H1 (cell line): ENCODE measurements at regions not wholly inside any gene's neighbourhood (a gene's known extent, or its start where the extent isn't known, plus 50 kb on each side); places are given as distances from the start of the nearest gene placed in this dataset.

Source experiments
- CTCF ChIA-PET: fragments of 300-600 bp; sonication (Branson Sonifier 250); formaldehyde crosslinking; loops from one replicate; lab custom pipeline; 2021; ENCODE audit not compliant: partially characterized antibody; lab: Charles Lee
- POLR2A ChIA-PET: fragments of 300-600 bp; sonication (Branson Sonifier 250); formaldehyde crosslinking; loops from one replicate; lab custom pipeline; 2021; ENCODE audit warnings: inconsistent platforms; ENCODE audit not compliant: partially characterized antibody; lab: Charles Lee
- DNase-seq, 2 experiments: peaks; one replicate each; pipeline versions ENCODE4 v3.0.0 to v3.0.0-alpha.2; 2010 to 2022; ENCODE audit warnings: low spot score in 2 of 2, low read depth in 1 of 2, mixed read lengths in 1 of 2
- FAIRE-seq: peaks from 2 replicates; lab custom pipeline; 2011; peaks lifted over from hg19 to GRCh38; lab: Jason Lieb, UNC
- H2AFZ ChIP-seq: 2 replicates; pipeline ENCODE4 v1.8.1; 2012; ENCODE audit warnings: low read length, inconsistent platforms
- H2AK5ac ChIP-seq: 2 replicates; pipeline ENCODE4 v1.6.1; 2013; ENCODE audit warnings: low read depth, low read length
- H2BK120ac ChIP-seq: replicated peaks from 2 replicates; pipeline ENCODE3; 2013; ENCODE audit warnings: low read depth, low read length, inconsistent platforms
- H2BK12ac ChIP-seq: 2 replicates; pipeline ENCODE4 v1.6.1; 2013; ENCODE audit warnings: low read depth, low read length
- H2BK15ac ChIP-seq: 2 replicates; pipeline ENCODE4 v1.6.1; 2013; ENCODE audit warnings: low read length
- H2BK20ac ChIP-seq: 2 replicates; pipeline ENCODE4 v1.6.1; 2013; ENCODE audit warnings: low read length
- H2BK5ac ChIP-seq: 2 replicates; pipeline ENCODE4 v1.6.1; 2013; ENCODE audit warnings: low read depth, low read length
- H3K14ac ChIP-seq: 2 replicates; pipeline ENCODE4 v1.6.1; 2013; ENCODE audit warnings: inconsistent platforms; ENCODE audit not compliant: insufficient read length
- H3K18ac ChIP-seq: 2 replicates; pipeline ENCODE4 v1.6.1; 2013; ENCODE audit warnings: low read length; ENCODE audit errors: extremely low read depth
- H3K23ac ChIP-seq: 2 replicates; pipeline ENCODE4 v1.6.1; 2013; ENCODE audit warnings: inconsistent platforms; ENCODE audit not compliant: insufficient read length
- H3K23me2 ChIP-seq: 2 replicates; pipeline ENCODE4 v1.6.1; 2013; ENCODE audit warnings: low read depth, low read length
- H3K27ac ChIP-seq: 2 replicates; pipeline ENCODE4 v1.6.1; 2011; ENCODE audit warnings: low read depth, low read length, inconsistent platforms
- H3K27me3 ChIP-seq, 4 experiments: replicated peaks in 1 of 4; 1 replicate in 1 of 4; 2 replicates in 3 of 4; pipeline versions ENCODE4 v1.6.1 to v1.8.1; 2011 to 2013; ENCODE audit warnings: low read length in 3 of 4, mild to moderate bottlenecking in 3 of 4, inconsistent platforms in 2 of 4, mixed read lengths in 2 of 4, moderate library complexity in 1 of 4; ENCODE audit not compliant: control insufficient read depth in 3 of 4, insufficient read depth in 3 of 4; ENCODE audit errors: extremely low read depth in 1 of 4
- H3K36me3 ChIP-seq, 4 experiments: 2 replicates each; pipeline versions ENCODE4 v1.6.1 to v1.8.1; 2011 to 2013; ENCODE audit warnings: mild to moderate bottlenecking in 4 of 4, low read length in 3 of 4, moderate library complexity in 2 of 4, control low read depth in 1 of 4, inconsistent platforms in 1 of 4; ENCODE audit not compliant: insufficient read depth in 4 of 4, control insufficient read depth in 2 of 4
- H3K4ac ChIP-seq: replicated peaks from 2 replicates; pipeline ENCODE3; 2013; ENCODE audit warnings: low read length, low read depth, mixed read lengths, inconsistent platforms; ENCODE audit not compliant: insufficient read length
- H3K4me1 ChIP-seq, 4 experiments: replicated peaks in 1 of 4; 1 replicate in 1 of 4; 2 replicates in 3 of 4; pipeline versions ENCODE4 v1.6.1 to v1.8.1; 2011 to 2013; ENCODE audit warnings: low read length in 3 of 4, inconsistent platforms in 2 of 4, mixed read lengths in 1 of 4; ENCODE audit not compliant: insufficient read depth in 4 of 4, control insufficient read depth in 3 of 4
- H3K4me2 ChIP-seq, 2 experiments: 2 replicates each; pipeline versions ENCODE4 v1.6.1 to v1.8.1; 2011 to 2013; ENCODE audit warnings: low read depth in 2 of 2, low read length in 2 of 2, control low read depth in 1 of 2, inconsistent platforms in 1 of 2, mild to moderate bottlenecking in 1 of 2; ENCODE audit not compliant: insufficient read depth in 1 of 2
- H3K4me3 ChIP-seq, 4 experiments: fragments of 200-600, 300-600 bp in 1 of 4; sonication (generic), shearing (Covaris generic), sonication (Bioruptor Twin) in 1 of 4; 2 replicates each; pipeline versions ENCODE4 v1.5.1 to v1.8.1; 2011 to 2016; ENCODE audit warnings: low read length in 4 of 4, low read depth in 3 of 4, control low read depth in 2 of 4, inconsistent platforms in 2 of 4, mild to moderate bottlenecking in 2 of 4, mixed read lengths in 1 of 4, moderate library complexity in 1 of 4; ENCODE audit not compliant: insufficient read depth in 2 of 4; ENCODE audit errors: extremely low read depth in 1 of 4
- H3K56ac ChIP-seq: replicated peaks from 2 replicates; pipeline ENCODE3; 2013; ENCODE audit warnings: low read depth, mild to moderate bottlenecking, mixed read lengths, low read length, inconsistent platforms; ENCODE audit not compliant: insufficient read length
- H3K79me1 ChIP-seq: 2 replicates; pipeline ENCODE4 v1.6.1; 2013; ENCODE audit warnings: low read depth, low read length, control low read depth
- H3K79me2 ChIP-seq, 2 experiments: 2 replicates each; pipeline versions ENCODE4 v1.6.1 to v1.8.1; 2012 to 2013; ENCODE audit warnings: low read length in 2 of 2, mild to moderate bottlenecking in 2 of 2, inconsistent platforms in 1 of 2; ENCODE audit not compliant: insufficient read depth in 2 of 2, control insufficient read depth in 1 of 2
- H3K9ac ChIP-seq, 4 experiments: replicated peaks in 1 of 4; 1 replicate in 1 of 4; 2 replicates in 3 of 4; pipeline versions ENCODE4 v1.6.1 to v1.8.1; 2011 to 2013; ENCODE audit warnings: low read depth in 3 of 4, low read length in 3 of 4, control low read depth in 2 of 4, mild to moderate bottlenecking in 2 of 4, moderate library complexity in 2 of 4, inconsistent platforms in 1 of 4; ENCODE audit errors: extremely low read depth in 1 of 4
- H3K9me3 ChIP-seq, 2 experiments: 2 replicates each; pipeline versions ENCODE4 v1.6.1 to v1.8.1; 2012 to 2013; ENCODE audit warnings: mild to moderate bottlenecking in 2 of 2, moderate library complexity in 2 of 2, control low read depth in 1 of 2, inconsistent platforms in 1 of 2, low read depth in 1 of 2, low read length in 1 of 2, mixed read lengths in 1 of 2; ENCODE audit not compliant: insufficient read depth in 2 of 2
- H4K20me1 ChIP-seq, 2 experiments: replicated peaks in 1 of 2; 2 replicates each; pipeline versions ENCODE3 to v1.8.1; 2011 to 2013; ENCODE audit warnings: inconsistent platforms in 2 of 2, low read length in 2 of 2, mild to moderate bottlenecking in 1 of 2; ENCODE audit not compliant: insufficient read depth in 2 of 2, control insufficient read depth in 1 of 2
- H4K5ac ChIP-seq: 2 replicates; pipeline ENCODE4 v1.6.1; 2013; ENCODE audit warnings: low read length, low read depth, mixed read lengths, inconsistent platforms; ENCODE audit not compliant: insufficient read length
- H4K8ac ChIP-seq: 2 replicates; pipeline ENCODE4 v1.8.0; 2013; ENCODE audit warnings: mild to moderate bottlenecking, moderate library complexity, low read length, inconsistent platforms; ENCODE audit not compliant: insufficient read depth; ENCODE audit errors: extremely low read depth
- H4K91ac ChIP-seq: replicated peaks from 2 replicates; pipeline ENCODE3; 2013; ENCODE audit warnings: low read length, mixed read lengths, inconsistent platforms; ENCODE audit not compliant: insufficient read length
- MAFK ChIP-seq: IDR thresholded peaks from 2 replicates; pipeline ENCODE4 v1.6.1; 2012; ENCODE audit warnings: low read depth, mild to moderate bottlenecking, improper control_type of control experiment, low read length
- PHF8 ChIP-seq: fragments of 200-600 bp; sonication (generic); conservative IDR thresholded peaks from 2 replicates; pipeline ENCODE4 v1.7.1; 2012; ENCODE audit warnings: low read depth, mild to moderate bottlenecking, inconsistent platforms, low read length, moderate library complexity
- TAF1 ChIP-seq: IDR thresholded peaks from 2 replicates; pipeline ENCODE4 v1.6.1; 2011; ENCODE audit warnings: mild to moderate bottlenecking, low read depth, low read length
- WGBS, 2 experiments: shearing (Covaris generic) in 1 of 2; methylation state at CpG; one replicate each; pipeline versions ENCODE4 v1.1.6 to v1.1.7; 2013 to 2015; ENCODE audit warnings: low lambda C conversion rate in 2 of 2, mixed read lengths in 2 of 2, inconsistent platforms in 1 of 2, low coverage in 1 of 2, missing lambda C conversion rate in 1 of 2; ENCODE audit not compliant: insufficient replicate concordance in 2 of 2, insufficient coverage in 1 of 2, insufficient read length in 1 of 2; ENCODE audit errors: extremely low coverage in 1 of 2, missing lambda C conversion rate in 1 of 2; 5-methylcytosine and 5-hydroxymethylcytosine counted together

- no peak for DNase-seq
- H4K20me1 ChIP-seq = no peaks in the 10 kb centered on the region
- TF ChIP-seq TAF1 (no peak), MAFK (no peak), PHF8 (no peak)
These were observed 100.4 kb upstream of the IRF2BP2 start for GRCh38 chr1:234710381-234710780.

More at GRCh38 chr1:234710381-234710780, 100.4 kb upstream of the IRF2BP2 start:
- Histone ChIP-seq H2AK5ac (no peak overlapping the region), H2BK120ac (no peak overlapping the region), H3K79me1 (no peaks in the 10 kb centered on the region), H3K4me2 (no peak overlapping the region), H3K18ac (no peak overlapping the region), H3K4ac (no peak overlapping the region), H2BK20ac (no peak overlapping the region), H2BK15ac (no peak overlapping the region), H3K23me2 (no peaks in the 10 kb centered on the region), H3K79me2 (no peaks in the 10 kb centered on the region), H3K4me3 (no peak overlapping the region), H3K36me3 (no peaks in the 10 kb centered on the region), H2AFZ (no peak overlapping the region), H3K23ac (no peak overlapping the region), H2BK5ac (no peak overlapping the region), H3K9me3 (no peaks in the 10 kb centered on the region), H2BK12ac (no peak overlapping the region), H4K91ac (no peak overlapping the region), H3K27ac (no peak overlapping the region), H3K4me1 (no peaks in the 10 kb centered on the region), H3K14ac (no peak overlapping the region), H3K56ac (no peak overlapping the region), H4K8ac (no peak overlapping the region), H3K27me3 (no peaks in the 10 kb centered on the region), H3K9ac (no peak overlapping the region), H4K5ac (no peak overlapping the region)
- no peak for FAIRE-seq
- 93% methylated on average over 6 of the region's 6 CpGs; no CpG with 5 or more reads in 1 of the 2 experiments for WGBS, 2 experiments
- POLR2A ChIA-PET = interaction anchor here (0.7 kb wide), 1 partner anchor 10 kb away, joined by 3 read pairs; no protein-coding TSS in a partner anchor
- CTCF ChIA-PET = interaction anchor here (0.6 to 1.7 kb wide), 3 partner anchors 8 to 113 kb away, joined by 3 to 6 read pairs (median 5); no protein-coding TSS in a partner anchor
